ENCODE measurements at regions not wholly inside any gene's neighbourhood (a gene's known extent, or its start where the extent isn't known, plus 50 kb on each side); places are given as distances from the start of the nearest gene placed in this dataset.
A peak's percentile ranks its signal among the peaks of the same experiment; 100 is the strongest.

DNA sequence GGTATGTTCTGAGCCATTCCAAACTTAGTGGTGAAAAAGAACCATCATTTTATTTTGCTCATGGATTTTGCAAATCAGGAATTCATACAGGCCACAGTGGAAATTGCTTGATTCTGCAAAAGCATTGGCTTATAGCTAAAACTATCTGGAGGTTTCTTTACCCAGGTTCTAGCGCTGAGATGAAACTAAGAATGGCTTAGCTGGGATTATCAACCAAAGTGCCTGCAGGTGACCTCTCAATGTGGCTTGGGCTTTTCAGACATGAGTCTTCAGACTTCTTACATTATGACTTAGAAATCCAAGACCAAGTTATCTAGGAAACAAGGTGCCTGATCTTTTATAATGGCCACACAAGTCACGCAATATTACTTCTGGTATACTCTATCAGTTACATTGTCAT lies 140.1 kb downstream of the HGF start:
- no peak for DNase-seq (ENCODE audit: low read depth)
- TF ChIP-seq, protein P1, sequence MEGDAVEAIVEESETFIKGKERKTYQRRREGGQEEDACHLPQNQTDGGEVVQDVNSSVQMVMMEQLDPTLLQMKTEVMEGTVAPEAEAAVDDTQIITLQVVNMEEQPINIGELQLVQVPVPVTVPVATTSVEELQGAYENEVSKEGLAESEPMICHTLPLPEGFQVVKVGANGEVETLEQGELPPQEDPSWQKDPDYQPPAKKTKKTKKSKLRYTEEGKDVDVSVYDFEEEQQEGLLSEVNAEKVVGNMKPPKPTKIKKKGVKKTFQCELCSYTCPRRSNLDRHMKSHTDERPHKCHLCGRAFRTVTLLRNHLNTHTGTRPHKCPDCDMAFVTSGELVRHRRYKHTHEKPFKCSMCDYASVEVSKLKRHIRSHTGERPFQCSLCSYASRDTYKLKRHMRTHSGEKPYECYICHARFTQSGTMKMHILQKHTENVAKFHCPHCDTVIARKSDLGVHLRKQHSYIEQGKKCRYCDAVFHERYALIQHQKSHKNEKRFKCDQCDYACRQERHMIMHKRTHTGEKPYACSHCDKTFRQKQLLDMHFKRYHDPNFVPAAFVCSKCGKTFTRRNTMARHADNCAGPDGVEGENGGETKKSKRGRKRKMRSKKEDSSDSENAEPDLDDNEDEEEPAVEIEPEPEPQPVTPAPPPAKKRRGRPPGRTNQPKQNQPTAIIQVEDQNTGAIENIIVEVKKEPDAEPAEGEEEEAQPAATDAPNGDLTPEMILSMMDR (conservative IDR thresholded peaks at IDR 0.05; ENCODE audit: low read length): no peak
- no peak overlapping the region for H3K4me3 ChIP-seq (ENCODE audit: low read length)

DNA sequence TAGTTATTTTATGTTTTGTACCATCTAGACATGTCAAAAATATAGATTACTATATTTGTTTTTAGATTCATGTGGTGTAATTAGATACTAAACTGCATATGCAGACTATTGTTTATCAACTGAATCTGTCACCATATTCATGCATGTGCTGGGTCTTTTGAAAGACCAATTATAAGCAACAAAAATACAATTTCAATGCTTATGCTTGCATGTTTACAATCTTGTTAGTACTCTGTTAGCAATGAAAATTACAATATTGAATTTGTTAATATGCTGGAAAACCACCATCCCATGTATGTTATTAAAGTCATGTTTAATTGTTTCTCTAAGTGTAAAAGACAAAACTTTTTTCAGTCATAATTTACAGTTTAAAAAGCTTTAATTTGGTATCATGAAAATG lies 140.9 kb downstream of the HGF start:
- no peak overlapping the region for H3K4me3 ChIP-seq (ENCODE audit: low read length)
- TF ChIP-seq, protein P1 (conservative IDR thresholded peaks at IDR 0.05; ENCODE audit: low read length): no peak
- no peak for DNase-seq (ENCODE audit: low read depth)

DNA sequence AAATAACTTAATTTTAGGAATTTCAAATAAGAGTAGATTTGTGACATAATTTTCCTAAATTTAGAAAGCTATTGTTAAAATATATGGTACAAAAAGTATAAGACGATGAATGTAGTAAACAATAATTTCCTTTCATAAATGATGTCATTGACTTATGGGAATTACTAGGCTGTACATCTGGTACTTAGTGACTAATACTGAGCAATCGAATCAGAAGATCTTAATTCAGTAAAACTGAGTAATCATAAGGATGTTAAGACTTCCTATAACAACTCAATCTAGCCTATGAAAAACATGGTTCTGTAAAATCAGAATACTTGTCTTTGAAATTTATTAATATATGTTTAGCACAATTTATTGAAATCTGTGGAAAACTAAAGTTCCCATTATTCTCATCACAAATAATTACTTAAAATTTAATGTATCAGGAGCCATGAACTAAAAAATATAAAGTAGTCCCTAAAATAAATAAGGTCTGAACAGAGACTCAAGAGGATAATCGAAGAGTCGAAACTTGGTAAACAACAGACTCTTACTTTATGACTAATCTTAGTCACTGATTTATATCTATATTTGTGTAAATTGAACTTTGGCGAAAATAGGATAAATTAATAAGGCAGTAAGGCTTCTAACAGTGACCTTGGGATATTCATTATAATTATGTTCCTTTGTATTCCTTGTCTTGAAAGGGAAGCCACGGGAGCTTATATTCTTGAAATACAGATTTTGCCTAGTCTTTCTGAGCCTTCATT lies 142.1 kb downstream of the HGF start:
- no peak for DNase-seq (ENCODE audit: low read depth)
- TF ChIP-seq, protein P1 (conservative IDR thresholded peaks at IDR 0.05; ENCODE audit: low read length): no peak
- H3K4me3 ChIP-seq (ENCODE audit: low read length): no peak overlapping the region

DNA sequence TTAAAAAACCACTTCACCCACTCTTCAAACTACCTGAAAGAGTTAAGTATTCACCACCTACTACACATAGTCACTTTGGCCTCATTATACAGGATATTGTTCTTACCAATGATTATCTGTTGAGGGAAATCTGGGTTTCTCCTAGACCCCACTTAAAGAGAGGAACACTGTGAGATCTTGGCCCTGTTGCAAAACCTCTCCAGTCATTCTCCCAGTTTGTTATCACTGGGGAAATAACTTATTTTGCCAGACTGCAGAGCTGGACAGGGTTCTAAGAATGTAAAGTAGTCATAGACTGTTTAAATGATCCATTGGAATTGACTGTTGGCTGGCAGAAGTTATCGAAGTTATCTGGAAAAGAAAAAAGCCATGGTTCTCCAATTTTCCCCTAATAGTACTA lies 143.8 kb downstream of the HGF start:
- TF ChIP-seq, protein P1 (conservative IDR thresholded peaks at IDR 0.05; ENCODE audit: low read length): no peak
- no peak overlapping the region for H3K4me3 ChIP-seq (ENCODE audit: low read length)
- no peak for DNase-seq (ENCODE audit: low read depth)

DNA sequence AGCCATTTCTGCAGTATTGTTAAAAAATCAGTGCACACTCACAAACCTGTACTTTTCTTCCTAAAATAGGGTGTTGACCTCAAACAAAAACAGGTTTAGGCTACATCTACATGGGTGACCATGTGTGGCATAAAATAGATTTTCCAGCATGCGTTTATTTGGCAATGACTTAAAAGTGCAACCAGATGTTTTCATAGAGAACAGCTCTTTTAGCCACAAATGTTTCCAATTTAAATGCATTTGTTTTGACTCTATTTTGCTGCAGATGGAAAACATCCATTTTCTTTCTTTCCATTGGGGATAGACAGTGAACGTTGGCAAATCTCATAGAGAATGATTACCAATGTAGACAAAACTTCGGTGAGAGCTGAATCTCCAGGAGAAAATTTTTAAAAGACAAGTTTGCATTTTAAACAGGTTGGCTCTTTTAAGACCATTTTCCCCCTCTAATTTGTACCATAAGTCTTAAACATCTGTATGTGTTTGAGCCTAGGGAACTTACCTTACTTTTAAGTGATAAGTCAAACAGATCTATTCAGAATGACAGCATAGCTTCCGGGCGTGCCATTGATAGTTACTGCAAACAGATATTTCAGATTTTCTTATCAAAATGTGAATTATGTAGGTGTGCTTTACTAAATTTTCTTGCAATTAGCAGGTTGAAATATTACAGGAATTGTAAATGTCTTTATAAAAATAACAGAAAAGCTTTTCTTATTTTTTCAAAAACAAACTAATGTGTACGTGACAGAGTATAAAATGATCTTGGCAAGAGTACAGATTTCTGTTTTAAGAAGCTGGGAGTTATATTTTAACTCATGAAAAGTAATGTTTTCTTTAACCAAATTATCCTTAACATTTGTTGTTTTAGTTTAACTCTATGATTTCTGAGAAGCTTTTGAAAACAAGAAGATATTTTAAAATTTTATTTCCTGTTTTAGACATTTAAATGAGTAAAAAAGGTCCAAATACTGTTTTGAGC lies 144.9 kb downstream of the HGF start:
- TF ChIP-seq, protein P1 (conservative IDR thresholded peaks at IDR 0.05; ENCODE audit: low read length): no peak
- peak; percentile 76 for DNase-seq (ENCODE audit: low read depth)
- no peak overlapping the region for H3K4me3 ChIP-seq (ENCODE audit: low read length)

GRCh38 chr7:81624021-81624592 lies 145.7 kb downstream of the HGF start:
- no peak overlapping the region for H3K4me3 ChIP-seq (ENCODE audit: low read length)
- TF ChIP-seq, protein P1 (conservative IDR thresholded peaks at IDR 0.05; ENCODE audit: low read length): no peak
- peak; percentile 48 for DNase-seq (ENCODE audit: low read depth)

Measured in AG10803 (cell line).